Activated effector memory CD4-positive, alpha-beta T cell treated with anti-CD3 and anti-CD28 coated beads, Interleukin-2, amount 50 U/mL, for 16 hours (primary cell): ENCODE measurements at regions not wholly inside any gene's neighbourhood (a gene's known extent, or its start where the extent isn't known, plus 50 kb on each side); places are given as distances from the start of the nearest gene placed in this dataset.
"Not testable (repeated sequence)": the region's sequence is repeated elsewhere in the genome, so short reads cannot be mapped to it uniquely, and the experiment has no call there.

Source experiments
- DNase-seq: peaks from one replicate; pipeline ENCODE4 v3.0.0-alpha.2; 2020

- DNase-seq: no peak
Measured at GRCh38 chr3:118146658-118147375, 887.8 kb downstream of the IGSF11 start.

DNA sequence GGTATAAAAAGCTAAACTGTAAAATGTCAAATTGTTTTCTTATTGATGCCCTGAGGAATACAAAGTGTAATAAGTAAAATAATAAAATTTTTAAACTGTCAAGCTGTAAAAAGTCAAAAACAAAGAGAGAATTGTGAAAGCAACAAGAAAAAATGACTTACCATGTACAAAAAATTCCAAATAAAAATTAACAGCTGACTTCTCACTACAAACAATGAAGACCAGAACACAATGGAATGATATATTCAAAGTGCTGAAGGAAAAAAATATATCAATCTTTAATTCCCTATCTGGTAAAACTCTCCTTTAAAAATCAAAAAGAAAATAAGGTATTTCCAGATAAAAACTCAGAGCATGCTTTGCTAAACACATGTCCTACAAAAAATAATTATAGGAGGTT, 883.5 kb downstream of the IGSF11 start:
- no peak for DNase-seq

GRCh38 chr3:118162627-118163588, 871.7 kb downstream of the IGSF11 start:
- not testable (repeated sequence) for DNase-seq

- no peak for DNase-seq
Measured at GRCh38 chr3:118165413-118165812, 869.2 kb downstream of the IGSF11 start.

DNA sequence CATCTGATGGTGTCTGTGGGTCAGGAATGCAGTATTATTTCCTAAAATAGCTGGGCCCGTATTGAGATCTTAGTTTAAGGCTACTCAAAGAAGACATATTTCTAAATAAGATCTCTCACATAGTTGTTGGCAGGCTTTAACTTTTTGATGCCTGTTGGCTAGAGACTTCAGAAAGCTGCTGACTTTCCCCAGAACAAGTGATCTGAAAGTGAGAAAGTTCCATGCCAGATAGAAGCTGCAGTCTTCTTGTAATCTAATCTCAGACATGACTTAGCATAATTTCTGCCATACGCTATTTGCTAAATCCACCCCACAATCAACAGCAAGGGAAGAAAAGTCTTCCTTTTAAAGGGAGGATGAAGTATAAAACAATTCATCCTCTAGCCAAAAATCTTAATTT, 867.1 kb downstream of the IGSF11 start:
- DNase-seq: no peak

DNA sequence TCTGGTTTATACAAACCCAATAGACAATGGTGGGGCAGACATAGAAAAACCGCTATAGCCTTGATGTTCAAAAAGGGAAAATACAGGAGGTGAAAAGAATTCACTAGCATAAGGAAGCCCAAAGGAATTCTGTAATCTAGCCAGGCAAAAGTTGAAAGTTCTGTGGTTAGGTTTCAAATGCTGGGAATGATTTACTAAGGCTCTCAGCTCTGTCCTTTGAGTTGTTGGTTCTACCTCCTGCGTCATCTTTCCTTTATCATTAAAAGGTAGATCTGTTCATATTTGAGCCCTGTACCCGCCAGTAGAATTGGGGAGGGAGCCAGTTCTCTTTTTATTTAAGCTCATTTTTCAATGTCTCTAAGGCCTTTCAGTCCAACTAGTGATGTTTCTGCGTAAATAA, 866.5 kb downstream of the IGSF11 start:
- DNase-seq: no peak

DNA sequence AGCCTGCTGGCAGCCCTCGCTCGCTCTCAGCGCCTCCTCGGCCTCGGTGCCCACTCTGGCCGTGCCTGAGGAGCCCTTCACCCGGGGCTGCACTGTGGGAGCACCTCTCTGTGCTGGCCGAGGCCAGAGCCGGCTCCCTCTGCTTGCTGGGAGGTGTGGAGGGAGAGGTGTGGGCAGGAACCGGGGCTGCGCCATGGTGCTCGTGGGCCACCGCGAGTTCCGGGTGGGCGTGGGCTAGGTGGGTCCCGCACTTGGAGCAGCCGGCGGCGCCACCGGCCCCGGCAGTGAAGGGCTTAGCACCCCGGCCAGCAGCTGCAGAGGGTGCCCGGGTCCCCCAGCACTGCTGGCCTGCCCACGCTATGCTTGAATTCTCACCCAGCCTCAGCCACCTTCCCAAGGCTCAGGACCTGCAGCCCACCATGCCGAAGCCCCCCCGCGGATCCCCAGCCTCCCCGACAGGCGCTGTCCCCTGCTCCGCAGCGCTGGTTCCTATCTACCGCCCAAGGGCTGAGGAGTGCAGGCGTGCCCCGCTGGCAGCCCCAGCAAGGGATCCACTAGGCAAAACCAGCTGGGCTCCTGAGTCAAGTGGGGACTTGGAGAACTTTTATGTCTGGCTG, 863.3 kb downstream of the IGSF11 start:
- no peak for DNase-seq

DNA sequence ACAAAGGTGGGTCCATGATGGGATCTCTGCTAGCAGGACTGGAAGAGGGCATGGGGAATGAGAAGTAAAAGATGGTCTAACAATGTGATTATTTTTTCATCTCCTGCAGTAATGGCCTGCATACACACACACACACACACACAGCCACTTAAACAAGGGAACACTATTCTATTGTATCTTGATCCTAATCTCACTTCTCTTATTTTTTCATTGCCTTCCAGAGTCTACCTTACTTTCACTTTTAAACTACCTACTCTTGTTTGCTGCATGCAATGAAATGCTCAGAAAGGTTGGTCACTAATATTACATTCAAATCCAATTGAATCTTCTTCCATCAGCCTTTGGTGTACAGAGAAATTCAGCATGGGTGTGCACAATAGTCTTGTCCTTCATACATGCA, 853.8 kb downstream of the IGSF11 start:
- no peak for DNase-seq

GRCh38 chr3:118181274-118181673, 853.4 kb downstream of the IGSF11 start:
- no peak for DNase-seq

DNA sequence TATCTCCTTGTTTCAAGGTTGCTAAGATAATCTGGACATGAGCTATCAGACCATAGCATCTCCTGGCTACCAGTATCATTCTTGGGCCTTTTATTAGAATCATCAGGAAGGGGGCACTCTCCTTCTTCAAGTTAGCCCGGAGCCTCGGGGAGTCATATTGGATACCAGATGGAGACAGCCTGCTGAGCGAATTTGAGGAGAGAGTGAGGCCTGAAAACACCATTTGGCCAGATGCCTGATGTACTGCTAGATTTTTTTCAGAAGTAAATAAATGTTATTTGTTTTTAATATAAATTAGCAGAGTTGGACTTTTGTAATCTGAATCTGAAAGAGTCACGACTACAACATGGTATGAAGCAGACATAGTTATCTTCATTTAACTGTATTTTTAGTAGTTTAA, 848.6 kb downstream of the IGSF11 start:
- no peak for DNase-seq

GRCh38 chr3:118187221-118187620, 847.4 kb downstream of the IGSF11 start:
- DNase-seq: no peak

GRCh38 chr3:118196183-118196582, 838.5 kb downstream of the IGSF11 start:
- no peak for DNase-seq

- no peak for DNase-seq
Measured at GRCh38 chr3:118199044-118199443, 835.6 kb downstream of the IGSF11 start.

GRCh38 chr3:118204052-118204656, 830.5 kb downstream of the IGSF11 start:
- DNase-seq: no peak

DNA sequence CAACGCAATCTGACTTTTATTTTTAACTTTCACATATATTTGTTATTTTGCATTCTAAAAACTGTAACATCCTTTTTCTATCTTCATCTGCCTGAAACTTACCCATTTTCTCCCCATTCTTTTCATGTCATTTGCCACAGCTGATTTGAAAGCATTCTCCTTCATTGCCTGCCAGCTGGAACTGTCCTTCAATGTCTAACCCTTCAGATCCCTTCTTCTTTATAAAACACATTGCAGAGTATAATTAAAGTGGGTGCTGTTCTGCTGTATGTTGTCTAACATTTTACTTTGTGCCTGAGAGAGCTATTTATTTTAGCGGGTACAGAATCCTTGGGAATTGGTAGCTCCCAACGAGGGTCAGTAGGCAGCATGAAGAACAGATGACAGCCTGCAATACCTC, 827.4 kb downstream of the IGSF11 start:
- DNase-seq: no peak

- DNase-seq: no peak
Measured at GRCh38 chr3:118208642-118209041, 826.0 kb downstream of the IGSF11 start.

DNA sequence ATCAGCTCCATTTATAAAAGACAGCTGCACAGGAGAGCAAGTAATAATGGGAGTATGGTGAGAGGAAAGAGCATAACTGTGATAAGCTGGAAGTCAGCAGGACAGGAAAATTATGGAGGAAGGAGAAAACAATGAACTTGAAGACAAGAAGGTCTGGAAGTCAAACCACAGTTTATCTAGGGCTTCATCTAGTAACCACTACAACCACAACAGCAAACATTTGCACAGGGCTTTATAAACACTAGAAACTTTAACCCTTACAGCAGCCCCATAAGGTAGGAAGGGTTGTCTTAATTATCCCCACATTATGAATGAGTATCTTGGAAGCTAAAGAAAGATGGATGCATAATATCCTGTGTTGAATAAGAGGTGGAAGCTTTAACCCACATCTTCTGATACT, 820.8 kb downstream of the IGSF11 start:
- no peak for DNase-seq

DNA sequence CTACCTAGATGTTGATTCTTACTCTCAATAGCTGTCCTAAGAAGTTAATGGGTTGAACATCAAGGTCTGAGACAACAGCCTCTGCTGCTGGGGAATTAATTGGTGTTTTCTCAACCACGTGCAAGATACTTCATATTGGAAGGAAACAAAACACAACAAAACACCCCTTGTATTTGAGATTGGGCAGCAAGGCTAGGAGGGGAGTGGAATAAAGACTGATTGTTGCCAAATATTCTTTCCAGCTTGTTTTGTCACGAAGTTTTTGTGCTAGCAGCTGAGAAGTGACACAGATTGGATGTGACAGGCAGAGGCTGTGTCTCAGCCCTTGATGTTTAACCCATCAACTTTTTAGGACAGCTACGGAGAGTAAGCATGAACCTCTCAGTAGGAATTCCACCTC, 808.4 kb downstream of the IGSF11 start:
- DNase-seq: no peak

- no peak for DNase-seq
Measured at GRCh38 chr3:118227191-118227590, 807.5 kb downstream of the IGSF11 start.

- DNase-seq: no peak
Measured at GRCh38 chr3:118228151-118228550, 806.5 kb downstream of the IGSF11 start.

DNA sequence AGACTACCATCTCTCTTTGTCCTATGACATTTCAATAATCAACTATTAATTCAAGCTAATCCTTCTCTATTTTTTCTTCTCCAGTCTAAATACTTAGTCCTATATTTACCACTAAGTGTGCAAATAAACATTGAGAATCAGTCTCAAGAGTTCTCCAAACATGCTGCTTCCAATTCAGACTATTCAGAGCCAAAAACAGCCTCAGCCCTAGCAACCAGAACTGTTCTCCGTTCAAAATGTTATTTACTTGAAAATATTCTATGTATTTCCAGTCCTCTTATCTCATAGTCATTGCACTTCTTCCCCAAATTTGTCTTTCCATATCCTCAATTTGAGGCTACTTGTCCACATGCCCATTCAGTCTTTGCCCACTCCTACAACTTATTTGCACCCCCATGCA, 805.5 kb downstream of the IGSF11 start:
- no peak for DNase-seq

DNA sequence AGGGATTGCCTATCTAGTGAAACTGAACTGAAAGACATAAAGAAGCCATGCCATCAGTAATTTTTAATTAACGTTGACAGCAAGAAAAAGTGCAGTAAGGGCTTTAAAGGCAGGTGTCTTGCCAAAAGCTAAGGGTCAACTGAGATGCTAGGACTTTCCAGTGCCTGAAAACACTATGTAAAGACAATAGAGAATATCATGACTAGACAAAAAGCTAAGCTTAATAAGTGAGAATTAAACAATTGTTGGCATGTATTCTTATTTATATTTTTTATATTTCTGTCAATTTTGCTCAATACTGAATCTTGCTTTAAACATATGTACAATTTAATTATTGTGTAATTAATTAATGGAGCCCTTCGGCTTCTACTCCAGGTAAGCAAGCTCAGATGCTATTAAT, 803.1 kb downstream of the IGSF11 start:
- DNase-seq: no peak

GRCh38 chr3:118239253-118239652, 795.4 kb downstream of the IGSF11 start:
- no peak for DNase-seq
